ENCODE measurements at regions not wholly inside any gene's neighbourhood (a gene's known extent, or its start where the extent isn't known, plus 50 kb on each side); places are given as distances from the start of the nearest gene placed in this dataset.

DNA sequence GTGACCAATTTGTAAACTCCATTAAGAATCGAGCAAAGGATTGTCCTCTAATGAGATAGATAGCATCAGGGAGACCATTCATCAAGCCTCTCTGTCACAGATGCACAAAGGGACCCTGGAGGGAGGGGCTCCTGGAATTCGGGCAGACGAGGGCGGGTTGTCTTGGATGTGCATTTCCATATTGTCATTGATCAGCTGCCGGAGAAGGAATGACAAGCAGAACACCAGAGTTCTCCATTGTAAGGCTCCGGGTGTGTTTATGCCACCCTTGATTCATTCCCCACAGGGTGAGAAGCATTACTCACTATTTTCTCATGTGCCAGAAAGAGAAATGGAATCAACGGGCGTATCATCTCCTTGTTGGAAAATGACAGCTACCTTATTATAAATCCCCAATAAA, 167.5 kb downstream of the EBLN2 start:
- Histone ChIP-seq H3K27ac (no peak overlapping the region), H3K9me3 (no peaks in the 10 kb centered on the region), H3K36me3 (no peaks in the 10 kb centered on the region), H3K27me3 (no peaks in the 10 kb centered on the region), H3K4me3 (no peak overlapping the region), H3K4me1 (ENCODE audit: insufficient read depth) (no peaks in the 10 kb centered on the region)
- WGBS, 3 donors = 77 to 86% (median 82%) methylated on average over 8 of the region's 8 CpGs
- DNase-seq = no peak
- TF ChIP-seq EP300 (IDR thresholded peaks at IDR 0.05) = no peak
- TF ChIP-seq CTCF (IDR thresholded peaks at IDR 0.05) = no peak
- TF ChIP-seq POLR2A (IDR thresholded peaks at IDR 0.05) = no peak
- intact Hi-C loops (cut with DNase I) = no loop called here

DNA sequence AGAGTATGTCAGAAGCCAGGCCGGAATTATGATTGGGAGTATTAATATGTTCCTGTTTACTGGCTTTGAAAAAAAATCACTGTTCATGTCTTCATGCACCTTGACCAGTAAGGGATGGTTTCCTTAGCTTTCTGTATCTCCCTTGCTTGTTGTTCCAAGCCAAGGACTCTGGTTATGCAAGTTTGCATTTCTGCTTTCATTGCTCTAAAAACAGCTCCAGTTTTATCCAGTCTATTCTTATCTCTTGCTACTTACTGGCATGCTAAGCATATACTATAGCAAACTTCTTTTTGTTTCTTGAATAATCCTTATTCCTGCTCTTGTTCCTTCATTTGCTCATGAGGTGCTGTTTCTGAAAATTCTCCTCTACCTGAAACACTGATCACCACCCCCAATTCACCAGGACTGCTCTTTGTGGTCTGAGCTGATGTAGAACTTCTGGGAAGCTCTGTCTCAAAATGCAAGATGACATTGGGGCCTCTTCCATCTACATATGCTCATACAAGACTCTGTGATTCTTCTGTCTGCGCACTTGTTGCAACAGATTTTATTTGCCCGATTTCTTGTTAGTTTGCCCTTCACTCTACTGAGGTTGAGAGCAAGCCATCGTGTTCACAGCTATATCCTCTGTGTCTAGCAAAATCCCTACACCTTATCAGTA, 173.0 kb downstream of the EBLN2 start:
- Histone ChIP-seq H3K36me3 (no peaks in the 10 kb centered on the region), H3K27ac (no peak overlapping the region), H3K27me3 (no peaks in the 10 kb centered on the region), H3K4me1 (ENCODE audit: insufficient read depth) (no peaks in the 10 kb centered on the region), H3K4me3 (no peak overlapping the region), H3K9me3 (no peaks in the 10 kb centered on the region)
- no peak for DNase-seq
- WGBS, 3 donors = 75 to 82% (median 77%) methylated on average over 4 of the region's 4 CpGs
- intact Hi-C loops (cut with DNase I) = no loop called here
- TF ChIP-seq POLR2A (IDR thresholded peaks at IDR 0.05) = no peak
- no peak for TF ChIP-seq EP300 (IDR thresholded peaks at IDR 0.05)
- no peak for TF ChIP-seq CTCF (IDR thresholded peaks at IDR 0.05)

- Histone ChIP-seq H3K27ac (no peak overlapping the region), H3K36me3 (no peaks in the 10 kb centered on the region), H3K27me3 (no peaks in the 10 kb centered on the region), H3K9me3 (no peaks in the 10 kb centered on the region), H3K4me3 (no peak overlapping the region), H3K4me1 (ENCODE audit: insufficient read depth) (no peaks in the 10 kb centered on the region)
- intact Hi-C loops (cut with DNase I) = no loop called here
- 91 to 92% (median 91%) methylated on average over 7 of the region's 7 CpGs for WGBS, 3 donors
- no peak for DNase-seq
- TF ChIP-seq CTCF (IDR thresholded peaks at IDR 0.05) (no peak), POLR2A (IDR thresholded peaks at IDR 0.05) (no peak), EP300 (IDR thresholded peaks at IDR 0.05) (no peak)
These were observed 174.3 kb downstream of the EBLN2 start for GRCh38 chr3:73235768-73236167.

DNA sequence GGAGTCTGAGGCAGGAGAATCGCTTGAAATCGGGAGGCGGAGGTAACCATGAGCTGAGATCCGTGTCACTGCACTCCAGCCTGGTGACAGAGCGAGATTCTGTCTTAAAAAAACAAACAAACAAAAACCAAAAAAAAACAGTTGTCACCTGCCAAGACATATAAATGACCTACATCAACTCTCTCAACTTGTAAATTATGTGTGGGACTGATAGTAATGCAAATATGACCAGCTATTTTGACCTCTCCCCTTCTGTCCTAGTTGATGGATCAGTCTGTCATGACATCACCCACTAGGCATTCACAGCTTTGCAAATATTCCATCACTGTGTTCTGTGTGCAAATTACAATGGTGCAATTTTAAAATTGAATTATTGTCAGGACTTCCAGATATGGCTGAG, 175.4 kb downstream of the EBLN2 start:
- Histone ChIP-seq H3K4me3 (no peak overlapping the region), H3K36me3 (no peaks in the 10 kb centered on the region), H3K27ac (no peak overlapping the region), H3K27me3 (no peaks in the 10 kb centered on the region), H3K4me1 (ENCODE audit: insufficient read depth) (no peaks in the 10 kb centered on the region), H3K9me3 (no peaks in the 10 kb centered on the region)
- DNase-seq = no peak
- no peak for TF ChIP-seq EP300 (IDR thresholded peaks at IDR 0.05)
- TF ChIP-seq CTCF (IDR thresholded peaks at IDR 0.05) = no peak
- no peak for TF ChIP-seq POLR2A (IDR thresholded peaks at IDR 0.05)
- intact Hi-C loops (cut with DNase I) = no loop called here
- 75 to 92% (median 83%) methylated on average over 5 of the region's 5 CpGs for WGBS, 3 donors

All from ovary (tissue), 7 donors.